ENCODE measurements at regions not wholly inside any gene's neighbourhood (a gene's known extent, or its start where the extent isn't known, plus 50 kb on each side); places are given as distances from the start of the nearest gene placed in this dataset.

GRCh38 chr2:8511868-8512612, 169.8 kb upstream of the ID2 start:
- no CpG with 5 or more reads among the region's 1 CpG for WGBS (ENCODE audit: extremely low coverage, insufficient read length, low lambda C conversion rate)
- no peak overlapping the region; a peak in 1 of 7 replicates for H3K27ac Mint-ChIP-seq
- no peak overlapping the region for H3K27ac ChIP-seq (ENCODE audit: insufficient read length, low read depth, low read length)

More at GRCh38 chr2:8511868-8512612, 169.8 kb upstream of the ID2 start:
- Histone ChIP-seq H2BK5ac (ENCODE audit: insufficient read length, low read length) (no peak overlapping the region), H2BK120ac (ENCODE audit: low read depth, low read length, poor library complexity, severe bottlenecking) (no peak overlapping the region), H3T11ph (ENCODE audit: low read length) (no peak overlapping the region), H4K20me1 (ENCODE audit: control insufficient read depth, insufficient read depth, insufficient read length) (no peaks in the 10 kb centered on the region), H3K56ac (ENCODE audit: insufficient read length, low read depth, low read length) (no peak overlapping the region), H3K9me3 (ENCODE audit: control insufficient read depth, low read depth, low read length) (no peaks in the 10 kb centered on the region), H3K27me3 (ENCODE audit: insufficient read depth, low read length) (no peaks in the 10 kb centered on the region), H3K18ac (ENCODE audit: insufficient read length, low read depth, low read length) (no peak overlapping the region), H2BK12ac (ENCODE audit: insufficient read length, low read depth, low read length) (no peak overlapping the region), H2AFZ (ENCODE audit: low read length) (no peak overlapping the region), H3K9ac (ENCODE audit: extremely low read depth, insufficient read length, low read length) (no peak overlapping the region), H3K4ac (ENCODE audit: low read depth, low read length) (no peak overlapping the region), H4K8ac (replicated peaks; ENCODE audit: insufficient read length, low read depth, low read length) (no peak overlapping the region), H3K4me1 (ENCODE audit: insufficient read depth, low read length) (no peaks in the 10 kb centered on the region), H4K91ac (ENCODE audit: insufficient read length, low read depth, low read length) (no peak overlapping the region), H2AK5ac (ENCODE audit: insufficient read length, low read length) (no peak overlapping the region), H2BK20ac (ENCODE audit: low read depth, low read length, poor library complexity, severe bottlenecking) (no peak overlapping the region), H4K5ac (ENCODE audit: insufficient read length, low read depth, low read length) (no peak overlapping the region), H3K23ac (ENCODE audit: insufficient read length, low read depth, low read length) (no peak overlapping the region), H3K79me1 (ENCODE audit: insufficient read depth, low read depth, low read length, poor library complexity, severe bottlenecking) (no peaks in the 10 kb centered on the region), H3K79me2 (ENCODE audit: insufficient read depth, low read length) (no peaks in the 10 kb centered on the region), H3K4me2 (ENCODE audit: insufficient read depth, insufficient read length, low read length) (no peak overlapping the region), H2BK15ac (ENCODE audit: low read depth, low read length) (no peak overlapping the region), H3K14ac (ENCODE audit: insufficient read depth, low read length) (no peak overlapping the region), H3K23me2 (ENCODE audit: insufficient read length, low read depth, low read length, poor library complexity, severe bottlenecking) (no peaks in the 10 kb centered on the region)
- no peak for TF ChIP-seq CTCF (conservative IDR thresholded peaks at IDR 0.05)
- Mint-ChIP-seq H3K27me3 (ENCODE audit: low read depth) (peaks cover 9% of the 10 kb centered on the region), H3K4me1 (no peaks in the 10 kb centered on the region), H3K36me3 (ENCODE audit: insufficient read depth in 1 of 3, low read depth in 3 of 3) (peaks cover 6 to 38% (median 11%) of the 10 kb centered on the region in 3 experiments), H3K4me3 (no peak overlapping the region), H3K9me3 (peaks cover 36 to 43% of the 10 kb centered on the region in 2 experiments)
- no peak for DNase-seq

All from H9 (cell line).